Activated CD4-positive, alpha-beta memory T cell treated with anti-CD3 and anti-CD28 coated beads for 36 hours (primary cell): ENCODE measurements at regions not wholly inside any gene's neighbourhood (a gene's known extent, or its start where the extent isn't known, plus 50 kb on each side); places are given as distances from the start of the nearest gene placed in this dataset.

Experiments
- CTCF ChIA-PET: fragments of 350-600 bp; sonication (Branson Sonifier 250); formaldehyde crosslinking; loops from one replicate; lab custom pipeline; 2021; ENCODE audit warnings: antibody characterized with exemption, inconsistent platforms; lab: Charles Lee
- POLR2A ChIA-PET: fragments of 350-600 bp; sonication (Branson Sonifier 250); formaldehyde crosslinking; loops from one replicate; lab custom pipeline; 2021; ENCODE audit warnings: antibody characterized with exemption; lab: Charles Lee
- DNase-seq: peaks from one replicate; pipeline ENCODE4 v3.0.0-alpha.2; 2020
- H3K27ac Mint-ChIP-seq: one replicate; pipeline ENCODE4 v1.8.0; 2021; ENCODE audit warnings: mixed read lengths
- H3K27me3 Mint-ChIP-seq: one replicate; pipeline ENCODE4 v1.8.0; 2021; ENCODE audit warnings: mixed read lengths
- H3K36me3 Mint-ChIP-seq: one replicate; pipeline ENCODE4 v1.8.0; 2021; ENCODE audit warnings: mixed read lengths
- H3K4me1 Mint-ChIP-seq: one replicate; pipeline ENCODE4 v1.8.0; 2021; ENCODE audit warnings: low read depth, mixed read lengths
- H3K4me3 Mint-ChIP-seq: one replicate; pipeline ENCODE4 v1.8.0; 2021; ENCODE audit warnings: mild to moderate bottlenecking, mixed read lengths
- H3K9me3 Mint-ChIP-seq: one replicate; pipeline ENCODE4 v1.8.0; 2021; ENCODE audit warnings: mixed read lengths
- intact Hi-C: fragments of 100-400 bp; cut with micrococcal nuclease; formaldehyde crosslinking; loops from one replicate; pipeline ENCODE4 v1.15.1; 2023

GRCh38 chr5:58353992-58354391 is 105.9 kb downstream of the PLK2 start:
- Mint-ChIP-seq H3K4me1 (no peaks in the 10 kb centered on the region), H3K9me3 (no peaks in the 10 kb centered on the region), H3K36me3 (no peaks in the 10 kb centered on the region), H3K4me3 (no peak overlapping the region), H3K27me3 (peaks cover 2% of the 10 kb centered on the region), H3K27ac (no peak overlapping the region)
- POLR2A ChIA-PET = no interaction called here
- DNase-seq = no peak
- CTCF ChIA-PET = no interaction called here
- intact Hi-C loops = no loop called here

GRCh38 chr5:58351190-58351589 is 108.7 kb downstream of the PLK2 start:
- H3K27me3 Mint-ChIP-seq = peaks cover 2% of the 10 kb centered on the region
- H3K4me3 Mint-ChIP-seq = no peak overlapping the region
- no peaks in the 10 kb centered on the region for H3K4me1 Mint-ChIP-seq
- H3K27ac Mint-ChIP-seq = no peak overlapping the region
- H3K36me3 Mint-ChIP-seq = no peaks in the 10 kb centered on the region
- no peaks in the 10 kb centered on the region for H3K9me3 Mint-ChIP-seq
- DNase-seq = no peak
- intact Hi-C loops = no loop called here
- ChIA-PET POLR2A (no interaction called here), CTCF (interaction anchor here (0.6 kb wide), 1 partner anchor 57 kb away, joined by 3 read pairs; no protein-coding TSS in a partner anchor)

- Mint-ChIP-seq H3K4me3 (no peak overlapping the region), H3K4me1 (no peaks in the 10 kb centered on the region), H3K36me3 (no peaks in the 10 kb centered on the region), H3K9me3 (no peaks in the 10 kb centered on the region), H3K27me3 (peaks cover 2% of the 10 kb centered on the region), H3K27ac (no peak overlapping the region)
- intact Hi-C loops = no loop called here
- DNase-seq = no peak
- POLR2A ChIA-PET = no interaction called here
- CTCF ChIA-PET = no interaction called here
These were observed 110.7 kb downstream of the PLK2 start for GRCh38 chr5:58348996-58349728.

GRCh38 chr5:58346041-58346440 is 113.8 kb downstream of the PLK2 start:
- ChIA-PET CTCF (no interaction called here), POLR2A (no interaction called here)
- no peaks in the 10 kb centered on the region for H3K9me3 Mint-ChIP-seq
- H3K4me1 Mint-ChIP-seq = no peaks in the 10 kb centered on the region
- no peaks in the 10 kb centered on the region for H3K36me3 Mint-ChIP-seq
- peaks cover 2% of the 10 kb centered on the region for H3K27me3 Mint-ChIP-seq
- no peak overlapping the region for H3K27ac Mint-ChIP-seq
- no peak overlapping the region for H3K4me3 Mint-ChIP-seq
- DNase-seq = no peak
- intact Hi-C loops = no loop called here

- Mint-ChIP-seq H3K9me3 (no peaks in the 10 kb centered on the region), H3K27me3 (no peaks in the 10 kb centered on the region), H3K4me3 (no peak overlapping the region), H3K36me3 (no peaks in the 10 kb centered on the region), H3K27ac (no peak overlapping the region), H3K4me1 (no peaks in the 10 kb centered on the region)
- no peak for DNase-seq
- intact Hi-C loops = no loop called here
- ChIA-PET POLR2A (no interaction called here), CTCF (no interaction called here)
These were observed 118.4 kb downstream of the PLK2 start for GRCh38 chr5:58341476-58341875.

GRCh38 chr5:58335518-58335917 is 124.4 kb downstream of the PLK2 start:
- ChIA-PET CTCF (no interaction called here), POLR2A (no interaction called here)
- Mint-ChIP-seq H3K9me3 (no peaks in the 10 kb centered on the region), H3K4me3 (no peak overlapping the region), H3K27me3 (peaks cover 6% of the 10 kb centered on the region), H3K4me1 (no peaks in the 10 kb centered on the region), H3K27ac (no peak overlapping the region), H3K36me3 (no peaks in the 10 kb centered on the region)
- intact Hi-C loops = no loop called here
- no peak for DNase-seq

- Mint-ChIP-seq H3K36me3 (no peaks in the 10 kb centered on the region), H3K27ac (no peak overlapping the region), H3K4me1 (no peaks in the 10 kb centered on the region), H3K4me3 (no peak overlapping the region), H3K27me3 (peaks cover 6% of the 10 kb centered on the region), H3K9me3 (no peaks in the 10 kb centered on the region)
- intact Hi-C loops = no loop called here
- CTCF ChIA-PET = no interaction called here
- no peak for DNase-seq
- POLR2A ChIA-PET = no interaction called here
These were observed 125.9 kb downstream of the PLK2 start for GRCh38 chr5:58334035-58334434.

- no peak overlapping the region for H3K27ac Mint-ChIP-seq
- H3K4me1 Mint-ChIP-seq = no peaks in the 10 kb centered on the region
- no peak overlapping the region for H3K4me3 Mint-ChIP-seq
- no peaks in the 10 kb centered on the region for H3K9me3 Mint-ChIP-seq
- ChIA-PET CTCF (no interaction called here), POLR2A (no interaction called here)
- peaks cover 6% of the 10 kb centered on the region for H3K27me3 Mint-ChIP-seq
- no peak for DNase-seq
- intact Hi-C loops = no loop called here
- H3K36me3 Mint-ChIP-seq = no peaks in the 10 kb centered on the region
These were observed 129.1 kb downstream of the PLK2 start for GRCh38 chr5:58330781-58331180.

GRCh38 chr5:58327289-58327688 is 132.6 kb downstream of the PLK2 start:
- H3K36me3 Mint-ChIP-seq = no peaks in the 10 kb centered on the region
- CTCF ChIA-PET = no interaction called here
- no peak for DNase-seq
- H3K27ac Mint-ChIP-seq = no peak overlapping the region
- peaks cover 1% of the 10 kb centered on the region for H3K27me3 Mint-ChIP-seq
- no peaks in the 10 kb centered on the region for H3K4me1 Mint-ChIP-seq
- H3K4me3 Mint-ChIP-seq = no peak overlapping the region
- H3K9me3 Mint-ChIP-seq = no peaks in the 10 kb centered on the region
- POLR2A ChIA-PET = no interaction called here
- intact Hi-C loops = no loop called here

GRCh38 chr5:58326022-58326421 is 133.9 kb downstream of the PLK2 start:
- Mint-ChIP-seq H3K27ac (no peak overlapping the region), H3K9me3 (no peaks in the 10 kb centered on the region), H3K4me3 (no peak overlapping the region), H3K27me3 (peaks cover 1% of the 10 kb centered on the region), H3K36me3 (no peaks in the 10 kb centered on the region), H3K4me1 (no peaks in the 10 kb centered on the region)
- POLR2A ChIA-PET = no interaction called here
- CTCF ChIA-PET = no interaction called here
- no peak for DNase-seq
- intact Hi-C loops = no loop called here

- intact Hi-C loops = no loop called here
- Mint-ChIP-seq H3K4me3 (no peak overlapping the region), H3K36me3 (no peaks in the 10 kb centered on the region), H3K27me3 (no peaks in the 10 kb centered on the region), H3K27ac (no peak overlapping the region), H3K4me1 (no peaks in the 10 kb centered on the region), H3K9me3 (no peaks in the 10 kb centered on the region)
- ChIA-PET POLR2A (no interaction called here), CTCF (no interaction called here)
- no peak for DNase-seq
These were observed 137.4 kb downstream of the PLK2 start for GRCh38 chr5:58322453-58322852.

- intact Hi-C loops = no loop called here
- CTCF ChIA-PET = no interaction called here
These were observed 141.4 kb downstream of the PLK2 start for GRCh38 chr5:58318468-58318867.

GRCh38 chr5:58317808-58318207 is 142.1 kb downstream of the PLK2 start:
- Mint-ChIP-seq H3K27ac (no peak overlapping the region), H3K4me1 (no peaks in the 10 kb centered on the region), H3K36me3 (no peaks in the 10 kb centered on the region), H3K9me3 (no peaks in the 10 kb centered on the region), H3K27me3 (peaks cover 2% of the 10 kb centered on the region), H3K4me3 (no peak overlapping the region)
- ChIA-PET POLR2A (no interaction called here), CTCF (no interaction called here)
- DNase-seq = no peak
- intact Hi-C loops = no loop called here

More at GRCh38 chr5:58318468-58318867, 141.4 kb downstream of the PLK2 start:
- H3K27me3 Mint-ChIP-seq = peaks cover 2% of the 10 kb centered on the region
- H3K27ac Mint-ChIP-seq = no peak overlapping the region
- POLR2A ChIA-PET = no interaction called here
- H3K9me3 Mint-ChIP-seq = no peaks in the 10 kb centered on the region
- H3K4me3 Mint-ChIP-seq = no peak overlapping the region
- H3K4me1 Mint-ChIP-seq = no peaks in the 10 kb centered on the region
- H3K36me3 Mint-ChIP-seq = no peaks in the 10 kb centered on the region
- no peak for DNase-seq
